ENCODE measurements at regions not wholly inside any gene's neighbourhood (a gene's known extent, or its start where the extent isn't known, plus 50 kb on each side); places are given as distances from the start of the nearest gene placed in this dataset.

GRCh38 chr1:217036757-217037156, 313.5 kb upstream of the ESRRG start:
- TF ChIP-seq POLR2A (IDR thresholded peaks at IDR 0.05; ENCODE audit: low read length) (no peak), GATA1 (IDR thresholded peaks at IDR 0.05; ENCODE audit: low read depth, low read length) (no peak)
